Uterus (tissue), 3 donors: ENCODE measurements at regions not wholly inside any gene's neighbourhood (a gene's known extent, or its start where the extent isn't known, plus 50 kb on each side); places are given as distances from the start of the nearest gene placed in this dataset.

ENCODE experiments used
- DNase-seq, 2 donors: peaks; one replicate each; pipeline ENCODE4 v3.0.0-alpha.2; 2019 to 2020
- H3K27ac ChIP-seq, 2 donors: fragments of 200-600 bp; sonication (generic); 1 replicate in 1 of 2; 2 replicates in 1 of 2; pipeline ENCODE4 v1.5.1; 2016 to 2018
- H3K27me3 ChIP-seq, 2 donors: fragments of 200-600 bp; sonication (generic); one replicate each; pipeline ENCODE4 v1.5.1; 2018 to 2019; ENCODE audit warnings: control low read depth in 1 of 2
- H3K36me3 ChIP-seq, 2 donors: fragments of 200-600 bp; sonication (generic); one replicate each; pipeline ENCODE4 v1.5.1; 2019; ENCODE audit warnings: control low read depth in 1 of 2
- H3K4me1 ChIP-seq, 2 donors: fragments of 200-600 bp; sonication (generic); one replicate each; pipeline ENCODE4 v1.5.1; 2018 to 2019; ENCODE audit warnings: control low read depth in 1 of 2
- H3K4me3 ChIP-seq, 2 donors: fragments of 200-600 bp; sonication (generic); 1 replicate in 1 of 2; 2 replicates in 1 of 2; pipeline ENCODE4 v1.5.1; 2018 to 2019; ENCODE audit warnings: mild to moderate bottlenecking in 1 of 2
- H3K9me3 ChIP-seq, 2 donors: fragments of 200-600 bp; sonication (generic); one replicate each; pipeline ENCODE4 v1.5.1; 2019; ENCODE audit warnings: control low read depth in 1 of 2
- POLR2A ChIP-seq, 2 donors: fragments of 450-650 bp; IDR thresholded peaks; one replicate each; pipeline ENCODE4 v1.6.1; 2016; ENCODE audit warnings: antibody characterized with exemption in 2 of 2, mild to moderate bottlenecking in 1 of 2, moderate library complexity in 1 of 2
- intact Hi-C: fragments of 100-400 bp; cut with DNase I; formaldehyde crosslinking; loops from one replicate; pipeline ENCODE4 v1.15.1; 2023; ENCODE audit warnings: low total_unique reads
- TF ChIP-seq, protein P1 (sequence below), 4 experiments: fragments of 200-600 bp in 2 of 4; fragments of 450-650 bp in 2 of 4; sonication (generic) in 2 of 4; IDR thresholded peaks; one replicate each; pipeline ENCODE4 v1.5.1; 2016 to 2019; ENCODE audit warnings: antibody characterized with exemption in 4 of 4, mild to moderate bottlenecking in 2 of 4, moderate library complexity in 1 of 4
- donor health status: DM: yes; HTN: yes; CAD: no.

DNA sequence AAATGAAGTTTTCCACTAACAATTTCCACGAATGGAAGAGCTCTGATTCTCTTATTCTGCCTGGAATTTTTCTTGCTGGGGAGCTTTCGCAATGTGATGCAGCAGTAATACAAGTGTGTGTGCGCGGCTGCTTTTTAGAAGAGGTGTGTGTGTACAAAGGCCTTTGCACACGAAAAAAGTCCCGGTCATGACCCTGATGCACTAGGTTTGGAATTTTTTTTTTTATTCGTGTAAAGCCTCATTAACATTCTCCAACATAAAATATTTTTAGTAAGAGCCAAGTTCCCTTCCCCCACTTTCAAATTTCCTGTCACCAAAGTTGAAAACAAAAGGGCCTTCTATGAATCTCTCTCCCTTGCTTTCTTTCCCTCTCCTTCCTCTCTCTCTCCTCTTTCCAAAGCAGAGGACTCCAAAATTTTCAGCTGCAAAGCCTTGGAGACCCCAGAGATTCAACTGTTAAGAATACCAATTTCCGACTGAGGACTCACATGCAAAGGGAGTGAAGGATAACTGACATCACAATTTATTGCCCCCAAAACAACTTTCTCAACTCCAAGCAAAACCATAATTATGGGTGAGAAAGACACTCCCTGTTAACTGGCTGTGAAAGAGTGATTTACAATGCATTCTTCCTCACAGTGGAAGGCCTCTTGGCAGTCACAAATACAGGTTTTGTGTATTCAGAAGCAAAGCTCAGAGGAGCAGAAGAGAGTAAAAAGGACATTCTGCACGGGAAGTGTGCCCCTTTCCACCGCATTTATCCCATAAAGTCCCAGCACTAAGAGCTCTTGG, 421.2 kb upstream of the JARID2 start:
- no peaks in the 10 kb centered on the region for H3K36me3 ChIP-seq
- TF ChIP-seq, protein P1, sequence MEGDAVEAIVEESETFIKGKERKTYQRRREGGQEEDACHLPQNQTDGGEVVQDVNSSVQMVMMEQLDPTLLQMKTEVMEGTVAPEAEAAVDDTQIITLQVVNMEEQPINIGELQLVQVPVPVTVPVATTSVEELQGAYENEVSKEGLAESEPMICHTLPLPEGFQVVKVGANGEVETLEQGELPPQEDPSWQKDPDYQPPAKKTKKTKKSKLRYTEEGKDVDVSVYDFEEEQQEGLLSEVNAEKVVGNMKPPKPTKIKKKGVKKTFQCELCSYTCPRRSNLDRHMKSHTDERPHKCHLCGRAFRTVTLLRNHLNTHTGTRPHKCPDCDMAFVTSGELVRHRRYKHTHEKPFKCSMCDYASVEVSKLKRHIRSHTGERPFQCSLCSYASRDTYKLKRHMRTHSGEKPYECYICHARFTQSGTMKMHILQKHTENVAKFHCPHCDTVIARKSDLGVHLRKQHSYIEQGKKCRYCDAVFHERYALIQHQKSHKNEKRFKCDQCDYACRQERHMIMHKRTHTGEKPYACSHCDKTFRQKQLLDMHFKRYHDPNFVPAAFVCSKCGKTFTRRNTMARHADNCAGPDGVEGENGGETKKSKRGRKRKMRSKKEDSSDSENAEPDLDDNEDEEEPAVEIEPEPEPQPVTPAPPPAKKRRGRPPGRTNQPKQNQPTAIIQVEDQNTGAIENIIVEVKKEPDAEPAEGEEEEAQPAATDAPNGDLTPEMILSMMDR (IDR thresholded peaks at IDR 0.05) = no peak
- TF ChIP-seq POLR2A (IDR thresholded peaks at IDR 0.05) = no peak
- H3K4me1 ChIP-seq = no peaks in the 10 kb centered on the region
- no peaks in the 10 kb centered on the region for H3K9me3 ChIP-seq
- H3K27ac ChIP-seq = no peak overlapping the region
- intact Hi-C loops = no loop called here
- no peak for DNase-seq
- no peaks in the 10 kb centered on the region for H3K27me3 ChIP-seq
- H3K4me3 ChIP-seq = no peak overlapping the region

DNA sequence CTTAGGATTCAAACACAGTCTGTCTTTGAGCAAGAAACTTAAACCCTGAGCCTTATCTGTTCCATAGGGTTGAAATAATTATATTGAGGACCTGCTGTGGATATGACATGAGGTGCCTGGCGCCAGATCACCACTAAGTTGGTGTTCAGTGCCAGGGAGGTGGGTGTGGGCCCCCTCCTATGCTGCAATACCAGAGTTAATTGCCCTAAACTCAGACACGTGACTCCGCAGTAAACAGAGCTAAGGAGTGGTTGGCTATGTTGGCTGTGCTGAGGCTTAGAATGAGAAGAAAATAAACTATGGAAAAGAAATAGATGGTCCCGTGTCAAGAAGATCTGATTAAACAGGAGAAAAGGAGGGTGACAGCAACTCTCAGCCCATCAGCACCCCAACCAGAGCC, 419.4 kb upstream of the JARID2 start:
- DNase-seq = no peak
- no peaks in the 10 kb centered on the region for H3K27me3 ChIP-seq
- intact Hi-C loops = no loop called here
- no peak overlapping the region for H3K4me3 ChIP-seq
- H3K36me3 ChIP-seq = no peaks in the 10 kb centered on the region
- TF ChIP-seq POLR2A (IDR thresholded peaks at IDR 0.05) = no peak
- TF ChIP-seq, protein P1 (IDR thresholded peaks at IDR 0.05) = no peak
- H3K27ac ChIP-seq = no peak overlapping the region
- H3K9me3 ChIP-seq = no peaks in the 10 kb centered on the region
- no peaks in the 10 kb centered on the region for H3K4me1 ChIP-seq

DNA sequence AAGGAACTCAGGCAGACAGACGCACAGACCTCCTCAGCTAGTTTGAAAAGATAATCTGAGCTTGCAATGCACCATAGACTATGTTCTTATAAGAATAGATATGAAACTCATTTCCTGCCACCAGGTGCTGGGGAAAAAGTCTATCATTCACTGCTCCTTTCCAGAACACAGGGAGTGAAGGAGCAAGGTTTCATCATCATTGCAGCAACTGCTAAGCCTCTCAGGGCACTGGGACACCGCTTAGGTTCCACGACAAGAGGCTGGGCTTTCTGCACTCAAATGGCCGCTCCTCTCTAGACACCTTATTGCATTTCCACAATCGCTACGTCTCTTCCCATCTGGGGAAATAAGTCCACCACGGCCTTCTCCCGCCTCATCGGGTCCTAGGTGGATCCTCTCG, 418.5 kb upstream of the JARID2 start:
- no peak overlapping the region for H3K27ac ChIP-seq
- H3K27me3 ChIP-seq = no peaks in the 10 kb centered on the region
- DNase-seq = no peak
- intact Hi-C loops = no loop called here
- no peaks in the 10 kb centered on the region for H3K9me3 ChIP-seq
- no peak overlapping the region for H3K4me3 ChIP-seq
- no peaks in the 10 kb centered on the region for H3K36me3 ChIP-seq
- TF ChIP-seq POLR2A (IDR thresholded peaks at IDR 0.05) = no peak
- TF ChIP-seq, protein P1 (IDR thresholded peaks at IDR 0.05) = no peak
- no peaks in the 10 kb centered on the region for H3K4me1 ChIP-seq

DNA sequence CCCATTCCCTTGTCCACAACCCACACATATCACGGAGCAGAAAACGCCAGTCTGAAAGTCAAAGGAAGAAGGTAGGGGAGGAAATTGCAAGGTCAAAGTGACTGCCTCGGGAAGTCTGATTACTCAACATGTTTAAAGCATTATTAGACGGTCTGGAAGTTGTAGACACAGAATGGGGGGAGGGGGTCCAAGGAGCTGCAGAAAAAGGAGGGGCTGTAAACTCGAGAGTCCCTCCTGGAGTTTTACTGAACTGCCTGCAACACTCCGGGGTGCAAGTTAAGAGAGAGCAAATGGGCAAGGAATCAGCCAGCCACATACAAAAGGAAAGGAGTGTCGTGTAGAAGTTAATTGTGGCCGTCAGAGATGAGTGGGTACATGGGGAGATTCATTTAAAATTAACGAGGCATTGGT, 417.7 kb upstream of the JARID2 start:
- H3K27me3 ChIP-seq = no peaks in the 10 kb centered on the region
- no peak for DNase-seq
- H3K4me1 ChIP-seq = no peaks in the 10 kb centered on the region
- no peaks in the 10 kb centered on the region for H3K36me3 ChIP-seq
- intact Hi-C loops = no loop called here
- TF ChIP-seq, protein P1 (IDR thresholded peaks at IDR 0.05) = no peak
- no peak for TF ChIP-seq POLR2A (IDR thresholded peaks at IDR 0.05)
- no peak overlapping the region for H3K4me3 ChIP-seq
- no peaks in the 10 kb centered on the region for H3K9me3 ChIP-seq
- no peak overlapping the region for H3K27ac ChIP-seq

DNA sequence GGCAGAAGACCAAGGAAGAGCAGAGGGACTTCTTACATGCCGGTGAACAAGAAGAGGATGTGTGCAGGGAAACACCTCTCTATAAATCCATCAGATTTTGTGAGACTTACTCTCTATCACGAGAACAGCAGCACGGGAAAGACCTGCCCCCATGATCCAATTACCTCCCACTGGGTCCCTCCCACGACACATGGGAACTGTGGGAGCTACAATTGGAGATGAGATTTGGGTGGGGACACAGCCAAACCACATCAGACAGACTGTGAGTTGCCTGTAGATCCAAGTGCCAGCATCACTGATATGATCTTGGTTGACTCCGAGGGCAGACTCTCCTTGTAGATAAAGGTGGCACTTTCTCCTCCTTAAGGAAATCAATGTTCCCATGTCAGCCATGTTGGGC, 414.8 kb upstream of the JARID2 start:
- Histone ChIP-seq H3K4me3 (no peak overlapping the region), H3K27ac (no peak overlapping the region), H3K4me1 (no peaks in the 10 kb centered on the region), H3K27me3 (no peaks in the 10 kb centered on the region), H3K9me3 (no peaks in the 10 kb centered on the region), H3K36me3 (no peaks in the 10 kb centered on the region)
- intact Hi-C loops = no loop called here
- TF ChIP-seq POLR2A (IDR thresholded peaks at IDR 0.05) = no peak
- TF ChIP-seq, protein P1 (IDR thresholded peaks at IDR 0.05) = no peak
- DNase-seq = no peak
